ENCODE measurements at regions not wholly inside any gene's neighbourhood (a gene's known extent, or its start where the extent isn't known, plus 50 kb on each side); places are given as distances from the start of the nearest gene placed in this dataset.

- H3K27ac Mint-ChIP-seq, result no peak overlapping the region
- DNase-seq (no peak), ATAC-seq (replicated peaks) (no peak)
- no peaks in the 10 kb centered on the region for H3K27me3 Mint-ChIP-seq
- H3K4me3 Mint-ChIP-seq, result no peak overlapping the region
- H3K36me3 Mint-ChIP-seq (ENCODE audit: insufficient read depth), result no peaks in the 10 kb centered on the region
- no peaks in the 10 kb centered on the region for H3K9me3 Mint-ChIP-seq
- peaks cover 19 to 29% of the 10 kb centered on the region in 2 donors for H3K4me1 Mint-ChIP-seq (ENCODE audit: low read depth in 2 of 2)
Measured at GRCh38 chr5:52710972-52711596, 76.6 kb upstream of the ITGA1 start.

- DNase-seq (no peak), ATAC-seq (replicated peaks) (no peak)
- no peaks in the 10 kb centered on the region for H3K9me3 Mint-ChIP-seq
- no peaks in the 10 kb centered on the region for H3K36me3 Mint-ChIP-seq (ENCODE audit: insufficient read depth)
- no peak overlapping the region for H3K27ac Mint-ChIP-seq
- no peaks in the 10 kb centered on the region for H3K27me3 Mint-ChIP-seq
- no peak overlapping the region for H3K4me3 Mint-ChIP-seq
- H3K4me1 Mint-ChIP-seq (ENCODE audit: low read depth in 2 of 2), result peaks cover 15 to 25% of the 10 kb centered on the region in 2 donors
Measured at GRCh38 chr5:52712354-52712753, 75.4 kb upstream of the ITGA1 start.

- Mint-ChIP-seq H3K27ac (peak overlapping the region; percentile 76 to 88), H3K4me3 (peak overlapping the region; percentile 54 to 67), H3K9me3 (peaks cover 0 to 2% of the 10 kb centered on the region in 2 donors), H3K36me3 (ENCODE audit: insufficient read depth) (no peaks in the 10 kb centered on the region), H3K27me3 (no peaks in the 10 kb centered on the region), H3K4me1 (ENCODE audit: low read depth in 2 of 2) (peaks cover 26 to 30% of the 10 kb centered on the region in 2 donors)
- DNase-seq (peak; percentile 65 to 71 (median 65)), ATAC-seq (replicated peaks) (peak; percentile 97)
Measured at GRCh38 chr5:52725065-52725746, 62.5 kb upstream of the ITGA1 start.

- Mint-ChIP-seq H3K27me3 (no peaks in the 10 kb centered on the region), H3K27ac (peak overlapping the region; percentile 76 to 88), H3K9me3 (peaks cover 0 to under 1% of the 10 kb centered on the region in 2 donors), H3K4me3 (peak overlapping the region; percentile 54 to 67), H3K4me1 (ENCODE audit: low read depth in 2 of 2) (peaks cover 26 to 30% of the 10 kb centered on the region in 2 donors), H3K36me3 (ENCODE audit: insufficient read depth) (no peaks in the 10 kb centered on the region)
- ATAC-seq (replicated peaks) (peak; percentile 1), DNase-seq (no peak)
Measured at GRCh38 chr5:52725808-52726207, 61.9 kb upstream of the ITGA1 start.

GRCh38 chr5:52727020-52727419 lies 60.7 kb upstream of the ITGA1 start:
- H3K27me3 Mint-ChIP-seq, result no peaks in the 10 kb centered on the region
- H3K36me3 Mint-ChIP-seq (ENCODE audit: insufficient read depth), result no peaks in the 10 kb centered on the region
- ATAC-seq (replicated peaks) (no peak), DNase-seq (no peak)
- H3K9me3 Mint-ChIP-seq, result no peaks in the 10 kb centered on the region
- H3K27ac Mint-ChIP-seq, result peak overlapping the region; percentile 56 to 69
- peaks cover 26 to 30% of the 10 kb centered on the region in 2 donors for H3K4me1 Mint-ChIP-seq (ENCODE audit: low read depth in 2 of 2)
- H3K4me3 Mint-ChIP-seq, result peak overlapping the region; percentile 55 to 69

GRCh38 chr5:52727576-52727975 lies 60.1 kb upstream of the ITGA1 start:
- Mint-ChIP-seq H3K36me3 (ENCODE audit: insufficient read depth) (no peaks in the 10 kb centered on the region), H3K4me3 (peak overlapping the region in 1 of 2 donors; percentile 12), H3K27me3 (no peaks in the 10 kb centered on the region), H3K9me3 (no peaks in the 10 kb centered on the region), H3K27ac (peak overlapping the region in 1 of 2 donors; percentile 41), H3K4me1 (ENCODE audit: low read depth in 2 of 2) (peaks cover 26 to 30% of the 10 kb centered on the region in 2 donors)
- no peak for DNase-seq
- ATAC-seq (replicated peaks), result no peak

GRCh38 chr5:52728224-52728623 lies 59.5 kb upstream of the ITGA1 start:
- DNase-seq (no peak), ATAC-seq (replicated peaks) (no peak)
- peak overlapping the region in 1 of 2 donors; percentile 41 for H3K27ac Mint-ChIP-seq
- H3K4me1 Mint-ChIP-seq (ENCODE audit: low read depth in 2 of 2), result peaks cover 26 to 30% of the 10 kb centered on the region in 2 donors
- no peaks in the 10 kb centered on the region for H3K36me3 Mint-ChIP-seq (ENCODE audit: insufficient read depth)
- no peak overlapping the region for H3K4me3 Mint-ChIP-seq
- no peaks in the 10 kb centered on the region for H3K9me3 Mint-ChIP-seq
- no peaks in the 10 kb centered on the region for H3K27me3 Mint-ChIP-seq

GRCh38 chr5:52728686-52729085 lies 59.0 kb upstream of the ITGA1 start:
- Mint-ChIP-seq H3K27ac (peak overlapping the region; percentile 14 to 41), H3K27me3 (no peaks in the 10 kb centered on the region), H3K4me3 (no peak overlapping the region), H3K4me1 (ENCODE audit: low read depth in 2 of 2) (peaks cover 26 to 30% of the 10 kb centered on the region in 2 donors), H3K36me3 (ENCODE audit: insufficient read depth) (no peaks in the 10 kb centered on the region), H3K9me3 (no peaks in the 10 kb centered on the region)
- ATAC-seq (replicated peaks), result no peak
- no peak for DNase-seq

GRCh38 chr5:52731274-52732027 lies 56.3 kb upstream of the ITGA1 start:
- Mint-ChIP-seq H3K27ac (no peak overlapping the region), H3K27me3 (no peaks in the 10 kb centered on the region), H3K9me3 (no peaks in the 10 kb centered on the region), H3K4me3 (no peak overlapping the region), H3K4me1 (ENCODE audit: low read depth in 2 of 2) (peaks cover 9 to 11% of the 10 kb centered on the region in 2 donors), H3K36me3 (ENCODE audit: insufficient read depth) (no peaks in the 10 kb centered on the region)
- DNase-seq, result no peak
- no peak for ATAC-seq (replicated peaks)

- no peaks in the 10 kb centered on the region for H3K9me3 Mint-ChIP-seq
Measured at GRCh38 chr5:52734557-52734956, 53.2 kb upstream of the ITGA1 start.

GRCh38 chr5:52735139-52735538 lies 52.6 kb upstream of the ITGA1 start:
- no peak overlapping the region for H3K4me3 Mint-ChIP-seq
- H3K27me3 Mint-ChIP-seq, result no peaks in the 10 kb centered on the region
- peaks cover 7 to 9% of the 10 kb centered on the region in 2 donors for H3K4me1 Mint-ChIP-seq (ENCODE audit: low read depth in 2 of 2)
- H3K9me3 Mint-ChIP-seq, result no peaks in the 10 kb centered on the region
- no peak overlapping the region for H3K27ac Mint-ChIP-seq
- DNase-seq (no peak), ATAC-seq (replicated peaks) (no peak)
- H3K36me3 Mint-ChIP-seq (ENCODE audit: insufficient read depth), result no peaks in the 10 kb centered on the region

More at GRCh38 chr5:52734557-52734956, 53.2 kb upstream of the ITGA1 start:
- Mint-ChIP-seq H3K27me3 (no peaks in the 10 kb centered on the region), H3K4me3 (no peak overlapping the region), H3K4me1 (ENCODE audit: low read depth in 2 of 2) (peaks cover 7 to 12% of the 10 kb centered on the region in 2 donors), H3K36me3 (ENCODE audit: insufficient read depth) (no peaks in the 10 kb centered on the region), H3K27ac (no peak overlapping the region)
- no peak for ATAC-seq (replicated peaks)
- no peak for DNase-seq
